GM18508 (cell line): ENCODE measurements at regions not wholly inside any gene's neighbourhood (a gene's known extent, or its start where the extent isn't known, plus 50 kb on each side); places are given as distances from the start of the nearest gene placed in this dataset.
"Not testable (repeated sequence)": the region's sequence is repeated elsewhere in the genome, so short reads cannot be mapped to it uniquely, and the experiment has no call there.

Experiments used
- ATAC-seq: cut with Tn5 transposase; IDR thresholded peaks from one replicate; pipeline ENCODE4 v1.9.1; 2021; ENCODE audit warnings: moderate number of reproducible peaks; ENCODE audit not compliant: insufficient read depth, unreplicated experiment

DNA sequence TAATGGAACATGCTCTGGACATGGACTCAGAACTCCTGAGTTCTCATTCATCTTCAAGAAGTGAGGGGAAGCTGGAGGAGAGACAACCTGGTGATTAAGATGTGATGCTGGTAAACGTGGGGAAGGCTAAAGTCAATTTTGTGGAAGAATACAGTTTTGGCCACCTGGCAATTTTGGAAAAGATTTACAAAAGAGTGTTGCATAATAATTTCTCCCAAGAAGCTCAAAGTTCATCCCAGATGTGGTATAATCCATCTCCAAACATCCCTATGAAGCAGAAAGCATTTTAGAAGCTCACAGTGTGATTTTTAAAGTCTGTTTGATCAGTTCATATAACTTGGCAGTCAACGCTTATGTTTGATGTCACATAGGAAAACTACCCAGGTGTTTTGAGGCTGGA is 208.7 kb downstream of the LMX1A start:
- ATAC-seq = no peak

- peak; percentile 61 for ATAC-seq
Measured at GRCh38 chr1:165144757-165145397, 211.6 kb downstream of the LMX1A start.

DNA sequence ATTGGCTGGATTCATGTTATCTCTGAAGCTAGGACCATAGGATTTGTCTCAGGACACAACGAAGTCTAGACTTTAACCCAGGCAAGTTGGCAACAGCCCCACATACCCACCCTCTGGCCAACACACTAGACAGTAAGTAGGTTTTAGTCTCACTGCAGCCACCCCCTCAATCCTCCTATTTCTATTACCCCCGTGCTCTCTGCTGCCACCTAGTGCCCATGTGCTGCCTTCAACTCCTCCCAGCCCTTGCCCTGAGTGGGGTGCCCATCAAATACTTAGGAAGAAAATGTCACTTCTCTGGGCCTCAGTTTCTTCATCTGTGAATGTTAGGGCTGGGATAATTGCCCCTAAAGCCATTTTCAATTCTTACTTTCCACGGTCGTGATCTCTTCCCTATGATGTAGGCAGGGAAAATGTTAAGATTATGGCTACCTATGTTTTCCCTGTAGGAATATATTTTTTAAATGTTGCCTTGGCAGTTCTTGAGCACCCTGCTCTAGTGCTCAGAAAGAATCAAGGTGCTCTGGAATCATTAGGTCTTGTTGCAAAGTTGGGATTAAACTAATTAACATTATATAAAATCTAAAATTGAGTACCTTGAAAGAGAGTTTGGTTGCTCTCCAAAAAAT is 213.0 kb downstream of the LMX1A start:
- ATAC-seq = no peak

GRCh38 chr1:165138960-165139359 is 217.6 kb downstream of the LMX1A start:
- ATAC-seq = no peak

- ATAC-seq = no peak
Measured at GRCh38 chr1:165137551-165138316, 218.8 kb downstream of the LMX1A start.

DNA sequence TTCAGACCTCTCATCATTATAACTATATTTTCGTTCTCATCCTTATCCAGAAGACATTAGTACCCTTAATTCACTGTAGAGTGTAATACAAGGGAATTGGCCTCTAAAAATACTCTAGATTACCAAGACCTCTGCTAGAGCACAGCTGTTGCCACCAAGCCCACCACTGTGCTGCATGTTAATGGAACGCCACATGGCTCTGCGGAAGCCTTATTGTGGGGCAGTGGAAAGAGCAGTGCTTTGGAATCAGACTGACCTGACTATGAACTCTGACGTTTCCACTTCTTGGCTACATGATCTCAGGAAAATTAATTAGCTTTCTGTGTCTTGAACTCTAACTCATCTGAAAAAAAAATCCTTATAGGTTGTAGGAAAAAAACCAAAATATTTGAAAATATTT is 222.1 kb downstream of the LMX1A start:
- no peak for ATAC-seq

- peak; percentile 68 for ATAC-seq
Measured at GRCh38 chr1:165129568-165130164, 226.8 kb downstream of the LMX1A start.

- no peak for ATAC-seq
Measured at GRCh38 chr1:165124772-165125171, 231.7 kb downstream of the LMX1A start.

GRCh38 chr1:165119086-165119485 is 237.4 kb downstream of the LMX1A start:
- ATAC-seq = no peak

DNA sequence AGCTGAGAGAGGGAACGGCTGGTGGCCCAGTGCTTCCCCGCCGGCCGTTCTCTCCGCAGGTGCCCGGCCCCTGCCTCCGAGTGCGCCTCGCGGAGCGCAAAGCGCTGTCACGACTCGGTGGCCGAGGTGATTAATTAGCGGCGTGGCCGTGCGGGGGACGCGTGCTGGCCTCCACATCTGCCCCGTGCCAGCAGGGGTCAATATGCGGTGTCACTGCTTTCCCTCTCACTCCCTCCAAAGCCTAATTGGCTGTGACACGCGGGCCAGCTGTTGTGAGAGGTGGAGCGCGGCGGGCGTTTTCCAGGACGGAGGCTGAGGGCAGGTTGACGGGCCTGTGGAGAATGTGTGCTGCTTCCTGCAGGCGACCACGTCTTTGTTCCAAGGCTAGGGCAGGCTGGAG is 239.0 kb downstream of the LMX1A start:
- no peak for ATAC-seq

- no peak for ATAC-seq
Measured at GRCh38 chr1:165116732-165117131, 239.8 kb downstream of the LMX1A start.

- ATAC-seq = no peak
Measured at GRCh38 chr1:165116171-165116570, 240.3 kb downstream of the LMX1A start.

DNA sequence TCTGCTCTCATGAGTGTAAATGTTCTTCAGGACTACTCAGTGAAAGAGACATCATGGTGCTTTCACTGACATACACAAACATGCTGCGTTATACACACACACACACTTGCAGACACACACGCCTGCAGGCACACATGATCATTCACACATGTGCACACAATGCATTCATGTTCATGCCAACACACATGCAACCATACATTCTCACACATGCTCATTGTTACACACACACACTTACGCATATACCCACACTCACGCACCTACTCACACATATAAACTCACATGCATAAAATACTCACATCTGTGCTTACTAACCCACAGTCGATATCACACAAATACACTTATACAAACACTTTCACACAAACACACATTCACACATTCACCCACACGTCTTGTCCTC is 241.6 kb downstream of the LMX1A start:
- ATAC-seq = no peak

- no peak for ATAC-seq
Measured at GRCh38 chr1:165114022-165114888, 242.3 kb downstream of the LMX1A start.

GRCh38 chr1:165112260-165112659 is 244.3 kb downstream of the LMX1A start:
- no peak for ATAC-seq

GRCh38 chr1:165109013-165109412 is 247.5 kb downstream of the LMX1A start:
- ATAC-seq = no peak

- not testable (repeated sequence) for ATAC-seq
Measured at GRCh38 chr1:165092542-165093162, 263.9 kb downstream of the LMX1A start.

DNA sequence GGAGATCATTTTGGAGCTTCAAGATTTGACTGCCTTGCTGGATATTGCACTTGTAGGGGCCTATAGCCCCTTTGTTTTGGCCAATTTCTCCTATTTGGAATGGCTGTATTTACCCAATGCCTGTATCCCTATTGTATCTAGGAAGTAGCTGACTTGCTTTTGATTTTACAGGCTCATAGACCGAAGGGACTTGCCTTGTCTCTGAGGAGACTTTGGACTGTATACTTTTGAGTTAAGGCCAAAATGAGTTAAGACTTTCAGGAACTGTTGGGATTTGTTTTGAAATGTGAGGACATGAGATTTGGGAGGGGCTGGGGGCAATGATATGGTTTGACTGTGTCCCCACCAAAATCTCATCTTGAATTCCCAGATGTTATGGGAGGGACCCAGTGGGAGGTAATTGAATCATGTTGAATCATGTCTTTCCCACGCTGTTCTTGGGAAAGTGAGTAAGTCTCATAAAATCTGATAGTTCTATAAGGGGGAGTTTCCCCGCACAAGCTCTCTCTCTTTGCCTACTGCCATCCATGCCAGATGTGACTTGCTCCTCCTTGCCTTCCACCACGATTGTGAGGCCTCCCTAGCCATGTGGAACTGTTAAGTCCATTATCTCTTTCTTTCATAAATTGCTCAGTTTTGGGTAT is 276.1 kb downstream of the LMX1A start:
- ATAC-seq = no peak

DNA sequence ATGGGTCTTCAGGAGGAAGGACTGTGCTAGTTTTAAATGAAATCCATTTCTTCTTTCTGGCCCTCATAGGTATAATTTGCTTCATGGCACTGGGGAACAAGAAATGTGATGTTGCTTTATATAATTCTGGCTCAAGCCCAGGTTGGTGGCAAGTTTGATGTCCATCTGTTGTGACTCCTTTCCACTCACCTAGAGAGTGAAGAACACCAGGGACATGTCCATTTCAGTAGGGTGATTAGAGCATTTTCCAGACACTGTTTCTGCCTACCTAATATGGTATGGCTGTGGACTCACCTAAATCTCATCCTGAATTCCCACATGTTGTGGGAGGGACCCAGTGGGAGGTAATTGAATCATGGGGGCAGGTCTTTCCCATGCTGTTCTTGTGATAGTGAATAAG is 278.1 kb downstream of the LMX1A start:
- ATAC-seq = no peak
